Mammary epithelial cell (primary cell): ENCODE measurements at regions not wholly inside any gene's neighbourhood (a gene's known extent, or its start where the extent isn't known, plus 50 kb on each side); places are given as distances from the start of the nearest gene placed in this dataset.

Experiments
- CTCF ChIP-seq, 2 donors: IDR thresholded peaks in 1 of 2; conservative IDR thresholded peaks in 1 of 2; 2 replicates each; pipeline ENCODE4 v1.5.1; 2011 to 2012; ENCODE audit warnings: inconsistent platforms in 2 of 2, low read length in 2 of 2, mild to moderate bottlenecking in 2 of 2, control low read depth in 1 of 2, low read depth in 1 of 2; ENCODE audit not compliant: insufficient read depth in 1 of 2; ENCODE audit errors: extremely low read depth in 1 of 2
- EZH2 ChIP-seq: IDR thresholded peaks from 2 replicates; pipeline ENCODE4 v1.6.1; 2012; ENCODE audit warnings: low read length, inconsistent platforms, borderline replicate concordance

GRCh38 chr12:67794161-67794560 lies 145.6 kb downstream of the DYRK2 start:
- no peak for TF ChIP-seq CTCF (conservative IDR thresholded peaks at IDR 0.05 in 1 of 2, IDR thresholded peaks at IDR 0.05 in 1 of 2; ENCODE audit: extremely low read depth in 1 of 2, insufficient read depth in 1 of 2, low read depth in 1 of 2, low read length in 2 of 2)
- TF ChIP-seq EZH2: no peak
